Bronchial epithelial cell (primary cell): ENCODE measurements at regions not wholly inside any gene's neighbourhood (a gene's known extent, or its start where the extent isn't known, plus 50 kb on each side); places are given as distances from the start of the nearest gene placed in this dataset.
"Not testable (repeated sequence)": the region's sequence is repeated elsewhere in the genome, so short reads cannot be mapped to it uniquely, and the experiment has no call there.

Experiments
- DNase-seq: peaks from one replicate; pipeline ENCODE4 v3.0.0-alpha.2; 2010; ENCODE audit warnings: low read depth
- FAIRE-seq: peaks from 2 replicates; lab custom pipeline; 2011; peaks lifted over from hg19 to GRCh38; lab: Jason Lieb, UNC
- H3K27me3 ChIP-seq: 2 replicates; pipeline ENCODE4 v1.5.1; 2011; ENCODE audit warnings: low read length; ENCODE audit not compliant: control insufficient read depth, insufficient read depth
- H3K36me3 ChIP-seq: 2 replicates; pipeline ENCODE4 v1.5.1; 2011; ENCODE audit warnings: low read length; ENCODE audit not compliant: control insufficient read depth, insufficient read depth
- H3K4me3 ChIP-seq: 2 replicates; pipeline ENCODE4 v1.5.1; 2011; ENCODE audit warnings: mild to moderate bottlenecking, low read depth, low read length, control low read depth
- CTCF ChIP-seq: IDR thresholded peaks from 2 replicates; pipeline ENCODE4 v1.5.1; 2011; ENCODE audit warnings: mild to moderate bottlenecking, moderate library complexity, low read length, control low read depth, inconsistent platforms; ENCODE audit not compliant: insufficient read depth, severe bottlenecking

GRCh38 chr18:11362856-11363255 is 213.5 kb upstream of the PIEZO2 start:
- H3K4me3 ChIP-seq = no peak overlapping the region
- H3K27me3 ChIP-seq = no peaks in the 10 kb centered on the region
- FAIRE-seq (no peak), DNase-seq (no peak)
- TF ChIP-seq CTCF = no peak
- H3K36me3 ChIP-seq = no peaks in the 10 kb centered on the region

- H3K36me3 ChIP-seq, H3K27me3 ChIP-seq, H3K4me3 ChIP-seq, FAIRE-seq, DNase-seq: not testable (repeated sequence)
These were observed 212.5 kb upstream of the PIEZO2 start for GRCh38 chr18:11361862-11362261.

GRCh38 chr18:11357678-11358077 is 208.3 kb upstream of the PIEZO2 start:
- DNase-seq = no peak
- no peaks in the 10 kb centered on the region for H3K36me3 ChIP-seq
- no peaks in the 10 kb centered on the region for H3K27me3 ChIP-seq
- no peak for TF ChIP-seq CTCF
- FAIRE-seq = no peak
- no peak overlapping the region for H3K4me3 ChIP-seq

- not testable (repeated sequence) for FAIRE-seq, H3K36me3 ChIP-seq, H3K4me3 ChIP-seq, DNase-seq, H3K27me3 ChIP-seq
These were observed 195.2 kb upstream of the PIEZO2 start for GRCh38 chr18:11344576-11344975.

GRCh38 chr18:11343096-11343495 is 193.7 kb upstream of the PIEZO2 start:
- H3K36me3 ChIP-seq = no peaks in the 10 kb centered on the region
- H3K4me3 ChIP-seq = no peak overlapping the region
- no peaks in the 10 kb centered on the region for H3K27me3 ChIP-seq
- FAIRE-seq (no peak), DNase-seq (no peak)
- no peak for TF ChIP-seq CTCF

- FAIRE-seq, DNase-seq, H3K36me3 ChIP-seq, H3K27me3 ChIP-seq, H3K4me3 ChIP-seq: not testable (repeated sequence)
These were observed 192.7 kb upstream of the PIEZO2 start for GRCh38 chr18:11342115-11342514.

GRCh38 chr18:11339188-11339775 is 189.9 kb upstream of the PIEZO2 start:
- no peaks in the 10 kb centered on the region for H3K27me3 ChIP-seq
- H3K4me3 ChIP-seq = no peak overlapping the region
- FAIRE-seq = no peak
- no peaks in the 10 kb centered on the region for H3K36me3 ChIP-seq
- TF ChIP-seq CTCF = no peak
- DNase-seq = no peak
